Fibroblast of the aortic adventitia (primary cell): ENCODE measurements at regions not wholly inside any gene's neighbourhood (a gene's known extent, or its start where the extent isn't known, plus 50 kb on each side); places are given as distances from the start of the nearest gene placed in this dataset.
A peak's percentile ranks its signal among the peaks of the same experiment; 100 is the strongest.

Experiments used
- DNase-seq: peaks from one replicate; pipeline ENCODE4 v3.0.0-alpha.2; 2010; ENCODE audit warnings: low read depth
- H3K4me3 ChIP-seq: 2 replicates; pipeline ENCODE4 v1.5.1; 2011; ENCODE audit warnings: low read depth, mild to moderate bottlenecking, control low read depth, low read length, moderate library complexity
- CTCF ChIP-seq: IDR thresholded peaks from 2 replicates; pipeline ENCODE4 v1.5.1; 2011; ENCODE audit warnings: mild to moderate bottlenecking, low read length, control low read depth, inconsistent platforms; ENCODE audit not compliant: insufficient read depth

- H3K4me3 ChIP-seq = no peak overlapping the region
- no peak for TF ChIP-seq CTCF
- peak; percentile 18 for DNase-seq
These were observed 164.5 kb downstream of the RBM43 start for GRCh38 chr2:151097128-151097527.

GRCh38 chr2:151096235-151096634 is 165.4 kb downstream of the RBM43 start:
- DNase-seq = no peak
- no peak for TF ChIP-seq CTCF
- H3K4me3 ChIP-seq = no peak overlapping the region

- no peak for DNase-seq
- H3K4me3 ChIP-seq = no peak overlapping the region
- TF ChIP-seq CTCF = no peak
These were observed 166.2 kb downstream of the RBM43 start for GRCh38 chr2:151095463-151095862.

GRCh38 chr2:151091583-151091982 is 170.1 kb downstream of the RBM43 start:
- no peak overlapping the region for H3K4me3 ChIP-seq
- no peak for TF ChIP-seq CTCF
- no peak for DNase-seq

GRCh38 chr2:151087377-151087776 is 174.3 kb downstream of the RBM43 start:
- H3K4me3 ChIP-seq = no peak overlapping the region
- TF ChIP-seq CTCF = no peak
- DNase-seq = no peak

GRCh38 chr2:151085181-151085611 is 176.5 kb downstream of the RBM43 start:
- peak; percentile 30 for DNase-seq
- no peak overlapping the region for H3K4me3 ChIP-seq
- TF ChIP-seq CTCF = no peak
